Ishikawa (cell line): ENCODE measurements at regions not wholly inside any gene's neighbourhood (a gene's known extent, or its start where the extent isn't known, plus 50 kb on each side); places are given as distances from the start of the nearest gene placed in this dataset.

Experiments used
- CEBPB ChIP-seq: IDR thresholded peaks from 2 replicates; pipeline ENCODE4 v1.6.1; 2012
- CREB1 ChIP-seq: IDR thresholded peaks from 2 replicates; pipeline ENCODE4 v1.6.1; 2012; ENCODE audit warnings: low read depth
- EP300 ChIP-seq: IDR thresholded peaks from 2 replicates; pipeline ENCODE4 v1.6.1; 2012; ENCODE audit warnings: borderline replicate concordance
- FOXM1 ChIP-seq: IDR thresholded peaks from 2 replicates; pipeline ENCODE4 v1.6.1; 2012; ENCODE audit warnings: low read depth, borderline replicate concordance
- MAX ChIP-seq: IDR thresholded peaks from 2 replicates; pipeline ENCODE4 v1.6.1; 2012
- NFIC ChIP-seq: IDR thresholded peaks from 2 replicates; pipeline ENCODE4 v1.6.1; 2012
- RAD21 ChIP-seq: IDR thresholded peaks from 2 replicates; pipeline ENCODE4 v1.6.1; 2012; ENCODE audit warnings: low read depth
- REST ChIP-seq: IDR thresholded peaks from 2 replicates; pipeline ENCODE4 v1.6.1; 2012; ENCODE audit warnings: low read depth, mild to moderate bottlenecking
- TAF1 ChIP-seq: IDR thresholded peaks from 2 replicates; pipeline ENCODE4 v1.6.1; 2012; ENCODE audit warnings: low read depth, mild to moderate bottlenecking
- YY1 ChIP-seq: IDR thresholded peaks from 2 replicates; pipeline ENCODE4 v1.6.1; 2012; ENCODE audit warnings: low read depth

GRCh38 chr3:34891941-34892340, 747.4 kb upstream of the ARPP21 start:
- TF ChIP-seq MAX (no peak), CREB1 (no peak), TAF1 (no peak), RAD21 (no peak), REST (no peak), YY1 (no peak), NFIC (no peak), FOXM1 (no peak), EP300 (no peak), CEBPB (no peak)
